ENCODE measurements at regions not wholly inside any gene's neighbourhood (a gene's known extent, or its start where the extent isn't known, plus 50 kb on each side); places are given as distances from the start of the nearest gene placed in this dataset.

DNA sequence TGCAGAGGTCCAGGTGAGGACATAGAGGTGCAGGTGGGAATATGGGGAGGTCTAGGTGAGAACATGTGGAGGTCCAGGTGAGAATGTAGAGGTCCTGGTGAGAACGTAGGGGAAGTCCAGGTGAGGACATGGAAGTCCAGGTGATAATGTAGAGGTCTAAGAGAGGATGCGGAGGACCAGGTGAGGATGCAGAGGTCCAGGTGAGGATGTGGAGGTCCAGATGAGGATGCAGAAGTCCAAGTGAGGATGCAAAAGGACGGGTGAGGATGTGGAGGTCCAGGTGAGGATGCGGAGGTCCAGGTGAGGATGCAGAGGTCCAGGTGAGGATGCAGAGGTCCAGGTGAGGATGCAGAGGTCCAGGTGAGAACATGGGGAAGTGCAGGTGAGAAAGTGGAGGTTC is 133.8 kb downstream of the MRPL36 start:
- in situ Hi-C loops (cut with MboI; ENCODE audit: low pct_unique_long_range_greater_than_20kb, low sequenced_read_pairs, unreplicated experiment), result no loop called here

GRCh38 chr5:1665231-1665630 is 134.4 kb downstream of the MRPL36 start:
- DNase-seq (ENCODE audit: low spot score), result peak; percentile 19
- TF ChIP-seq, protein P1, sequence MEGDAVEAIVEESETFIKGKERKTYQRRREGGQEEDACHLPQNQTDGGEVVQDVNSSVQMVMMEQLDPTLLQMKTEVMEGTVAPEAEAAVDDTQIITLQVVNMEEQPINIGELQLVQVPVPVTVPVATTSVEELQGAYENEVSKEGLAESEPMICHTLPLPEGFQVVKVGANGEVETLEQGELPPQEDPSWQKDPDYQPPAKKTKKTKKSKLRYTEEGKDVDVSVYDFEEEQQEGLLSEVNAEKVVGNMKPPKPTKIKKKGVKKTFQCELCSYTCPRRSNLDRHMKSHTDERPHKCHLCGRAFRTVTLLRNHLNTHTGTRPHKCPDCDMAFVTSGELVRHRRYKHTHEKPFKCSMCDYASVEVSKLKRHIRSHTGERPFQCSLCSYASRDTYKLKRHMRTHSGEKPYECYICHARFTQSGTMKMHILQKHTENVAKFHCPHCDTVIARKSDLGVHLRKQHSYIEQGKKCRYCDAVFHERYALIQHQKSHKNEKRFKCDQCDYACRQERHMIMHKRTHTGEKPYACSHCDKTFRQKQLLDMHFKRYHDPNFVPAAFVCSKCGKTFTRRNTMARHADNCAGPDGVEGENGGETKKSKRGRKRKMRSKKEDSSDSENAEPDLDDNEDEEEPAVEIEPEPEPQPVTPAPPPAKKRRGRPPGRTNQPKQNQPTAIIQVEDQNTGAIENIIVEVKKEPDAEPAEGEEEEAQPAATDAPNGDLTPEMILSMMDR (IDR thresholded peaks at IDR 0.05; ENCODE audit: extremely low read depth, insufficient read depth, missing control alignments), result no peak
- in situ Hi-C loops (cut with MboI; ENCODE audit: low pct_unique_long_range_greater_than_20kb, low sequenced_read_pairs, unreplicated experiment), result no loop called here

More for the DNA sequence above, 133.8 kb downstream of the MRPL36 start:
- TF ChIP-seq, protein P1 (IDR thresholded peaks at IDR 0.05; ENCODE audit: extremely low read depth, insufficient read depth, missing control alignments), result no peak
- DNase-seq (ENCODE audit: low spot score), result peak; percentile 23

GRCh38 chr5:1663186-1663585 is 136.5 kb downstream of the MRPL36 start:
- TF ChIP-seq, protein P1 (IDR thresholded peaks at IDR 0.05; ENCODE audit: extremely low read depth, insufficient read depth, missing control alignments), result no peak
- in situ Hi-C loops (cut with MboI; ENCODE audit: low pct_unique_long_range_greater_than_20kb, low sequenced_read_pairs, unreplicated experiment), result no loop called here
- DNase-seq (ENCODE audit: low spot score), result no peak

DNA sequence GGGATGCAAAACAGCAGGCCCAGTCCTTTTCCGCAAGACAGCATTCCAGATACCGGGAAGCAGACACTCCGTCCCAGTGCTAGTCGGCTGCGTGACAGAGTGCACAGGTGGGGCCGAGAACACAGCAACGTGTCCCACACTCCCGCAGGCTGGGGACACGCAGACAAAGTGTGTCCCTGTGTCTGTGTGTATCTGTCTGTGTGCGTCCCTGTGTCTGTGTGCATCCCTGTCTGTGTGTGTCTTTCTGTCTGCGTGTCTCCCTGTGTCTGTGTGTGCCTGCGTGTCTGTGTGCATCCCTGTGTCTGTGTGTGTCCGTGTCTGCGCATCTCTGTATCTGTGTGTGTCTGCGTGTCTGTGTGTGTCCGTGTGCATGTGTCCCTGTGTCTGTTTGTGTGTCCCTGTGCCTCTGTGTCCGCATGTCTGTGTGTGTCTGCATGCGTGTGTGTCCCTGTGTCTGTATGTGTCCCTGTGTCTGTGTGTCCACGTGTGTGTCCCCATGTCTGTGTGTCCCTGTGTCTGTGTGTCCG is 137.0 kb downstream of the MRPL36 start:
- TF ChIP-seq, protein P1 (IDR thresholded peaks at IDR 0.05; ENCODE audit: extremely low read depth, insufficient read depth, missing control alignments), result no peak
- in situ Hi-C loops (cut with MboI; ENCODE audit: low pct_unique_long_range_greater_than_20kb, low sequenced_read_pairs, unreplicated experiment), result no loop called here
- no peak for DNase-seq (ENCODE audit: low spot score)

- DNase-seq (ENCODE audit: low spot score), result no peak
- TF ChIP-seq, protein P1 (IDR thresholded peaks at IDR 0.05; ENCODE audit: extremely low read depth, insufficient read depth, missing control alignments), result no peak
- in situ Hi-C loops (cut with MboI; ENCODE audit: low pct_unique_long_range_greater_than_20kb, low sequenced_read_pairs, unreplicated experiment), result no loop called here
Measured at GRCh38 chr5:1661831-1662558, 137.6 kb downstream of the MRPL36 start.

DNA sequence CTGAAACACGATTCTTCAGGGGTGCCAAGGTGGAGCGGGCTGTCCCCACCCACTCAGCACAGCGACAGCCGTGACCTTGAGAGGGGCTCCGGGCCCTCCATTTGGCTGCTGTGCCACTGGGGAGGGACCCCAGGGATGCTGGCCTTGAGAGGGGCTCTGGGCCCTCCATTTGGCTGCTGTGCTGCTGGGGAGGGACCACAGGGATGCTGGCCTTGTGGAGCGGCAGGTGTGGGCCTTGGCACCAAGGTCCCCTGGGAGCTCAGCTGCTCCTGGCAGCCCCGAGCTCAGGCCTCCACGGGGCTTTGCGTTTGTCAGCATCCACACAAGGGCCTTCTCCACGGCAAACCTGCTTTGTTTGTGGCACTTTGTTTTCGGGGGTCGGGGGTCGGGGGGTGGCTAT is 137.6 kb upstream of the LPCAT1 start:
- TF ChIP-seq, protein P1 (IDR thresholded peaks at IDR 0.05; ENCODE audit: extremely low read depth, insufficient read depth, missing control alignments), result no peak
- no peak for DNase-seq (ENCODE audit: low spot score)
- in situ Hi-C loops (cut with MboI; ENCODE audit: low pct_unique_long_range_greater_than_20kb, low sequenced_read_pairs, unreplicated experiment), result no loop called here
